Breast epithelium (tissue), 4 donors: ENCODE measurements at regions not wholly inside any gene's neighbourhood (a gene's known extent, or its start where the extent isn't known, plus 50 kb on each side); places are given as distances from the start of the nearest gene placed in this dataset.

Source experiments
- DNase-seq, 2 donors: peaks; one replicate each; pipeline ENCODE4 v3.0.0-alpha.2; 2019; ENCODE audit warnings: low spot score in 2 of 2
- H3K27ac ChIP-seq, 2 donors: fragments of 200-600 bp; sonication (generic) in 1 of 2; one replicate each; pipeline ENCODE4 v1.5.1; 2016 to 2019; ENCODE audit warnings: mild to moderate bottlenecking in 1 of 2
- H3K27me3 ChIP-seq, 2 donors: fragments of 200-600 bp; sonication (generic) in 1 of 2; one replicate each; pipeline versions ENCODE4 v1.5.1 to v1.6.0; 2017 to 2019; ENCODE audit warnings: control low read depth in 1 of 2, mild to moderate bottlenecking in 1 of 2
- H3K36me3 ChIP-seq: fragments of 200-600 bp; one replicate; pipeline ENCODE4 v1.5.1; 2019
- H3K4me1 ChIP-seq, 2 donors: fragments of 200-600 bp; sonication (generic); one replicate each; pipeline ENCODE4 v1.5.1; 2016 to 2019; ENCODE audit warnings: control low read depth in 1 of 2
- H3K4me3 ChIP-seq, 3 donors: fragments of 200-600 bp; sonication (generic); 1 replicate in 2 of 3; 2 replicates in 1 of 3; pipeline ENCODE4 v1.5.1; 2016 to 2019; ENCODE audit warnings: mild to moderate bottlenecking in 3 of 3, moderate library complexity in 2 of 3
- H3K9me3 ChIP-seq, 2 donors: fragments of 200-600 bp; sonication (generic) in 1 of 2; one replicate each; pipeline ENCODE4 v1.5.1; 2016 to 2019; ENCODE audit warnings: control low read depth in 1 of 2
- CTCF ChIP-seq, 3 donors: fragments of 450-650 bp; IDR thresholded peaks; one replicate each; pipeline ENCODE4 v1.5.1; 2016 to 2017; ENCODE audit warnings: antibody characterized with exemption in 3 of 3, mild to moderate bottlenecking in 3 of 3, moderate library complexity in 3 of 3
- POLR2A ChIP-seq: fragments of 450-650 bp; IDR thresholded peaks from one replicate; pipeline ENCODE4 v1.6.1; 2016; ENCODE audit warnings: antibody characterized with exemption, mild to moderate bottlenecking, moderate library complexity
- POLR2AphosphoS5 ChIP-seq, 3 donors: sonication (generic); formaldehyde crosslinking; IDR thresholded peaks; one replicate each; pipeline ENCODE4 v1.6.1; 2017; ENCODE audit warnings: antibody characterized with exemption in 3 of 3
- intact Hi-C: fragments of 100-400 bp; cut with DNase I; formaldehyde crosslinking; loops from one replicate; pipeline ENCODE4 v1.15.1; 2023; ENCODE audit warnings: low total_unique reads

DNA sequence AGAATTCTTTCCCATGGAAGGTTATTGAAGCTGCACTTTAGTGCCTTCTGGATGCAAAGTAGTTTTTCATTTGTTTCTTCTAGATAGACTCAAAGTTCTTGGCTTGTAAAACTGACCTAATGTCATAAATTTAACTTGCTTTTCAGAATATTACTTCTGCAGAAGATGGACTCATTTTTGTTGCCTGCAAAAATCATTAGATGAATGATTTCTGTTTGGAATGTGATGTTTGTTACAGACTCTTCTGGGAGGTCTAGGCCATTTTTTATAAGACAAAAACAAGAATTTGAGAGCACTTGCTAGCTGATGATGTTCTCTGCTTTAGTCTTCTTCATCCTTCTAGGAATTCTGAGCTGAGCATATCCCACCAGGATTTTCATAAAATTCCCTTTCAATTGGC is 308.6 kb upstream of the GIMD1 start:
- Histone ChIP-seq H3K27ac (no peak overlapping the region), H3K36me3 (no peaks in the 10 kb centered on the region), H3K27me3 (no peaks in the 10 kb centered on the region), H3K9me3 (peaks cover 0 to 5% of the 10 kb centered on the region in 2 donors), H3K4me3 (no peak overlapping the region), H3K4me1 (no peaks in the 10 kb centered on the region)
- DNase-seq: no peak
- intact Hi-C loops: no loop called here
- TF ChIP-seq POLR2AphosphoS5 (IDR thresholded peaks at IDR 0.05): no peak
- no peak for TF ChIP-seq POLR2A
- TF ChIP-seq CTCF (IDR thresholded peaks at IDR 0.05): no peak

- no peaks in the 10 kb centered on the region for H3K36me3 ChIP-seq
- no peak for DNase-seq
- intact Hi-C loops: no loop called here
- H3K9me3 ChIP-seq: peaks cover 0 to 5% of the 10 kb centered on the region in 2 donors
- no peaks in the 10 kb centered on the region for H3K4me1 ChIP-seq
- no peaks in the 10 kb centered on the region for H3K27me3 ChIP-seq
- no peak overlapping the region for H3K4me3 ChIP-seq
- no peak overlapping the region for H3K27ac ChIP-seq
- TF ChIP-seq POLR2AphosphoS5 (IDR thresholded peaks at IDR 0.05) (no peak), CTCF (IDR thresholded peaks at IDR 0.05) (no peak), POLR2A (no peak)
Observed at GRCh38 chr4:106676173-106676921, 307.8 kb upstream of the GIMD1 start.

DNA sequence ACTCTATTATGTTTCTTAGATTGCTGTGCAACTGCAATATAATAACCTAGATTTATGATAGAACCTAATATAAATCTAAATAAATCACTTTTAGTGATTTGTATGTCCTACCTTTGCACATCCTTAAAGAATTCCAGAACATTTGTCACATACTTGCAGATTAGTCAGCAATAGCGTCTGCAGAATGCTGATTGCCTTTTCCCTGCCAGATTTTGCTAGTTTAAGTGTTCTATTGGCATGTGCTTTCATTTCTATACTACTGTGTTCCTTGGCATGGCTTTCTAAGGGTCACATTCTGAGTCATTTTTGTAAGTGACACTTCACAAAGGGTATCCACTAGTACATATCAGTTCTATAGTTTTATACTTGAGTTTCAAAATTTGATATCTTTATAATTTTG is 303.1 kb upstream of the GIMD1 start:
- Histone ChIP-seq H3K4me3 (no peak overlapping the region), H3K9me3 (peaks cover 0 to 5% of the 10 kb centered on the region in 2 donors), H3K27me3 (no peaks in the 10 kb centered on the region), H3K4me1 (no peaks in the 10 kb centered on the region), H3K36me3 (no peaks in the 10 kb centered on the region), H3K27ac (no peak overlapping the region)
- no peak for DNase-seq
- intact Hi-C loops: no loop called here
- TF ChIP-seq POLR2AphosphoS5 (IDR thresholded peaks at IDR 0.05): no peak
- no peak for TF ChIP-seq CTCF (IDR thresholded peaks at IDR 0.05)
- TF ChIP-seq POLR2A: no peak

DNA sequence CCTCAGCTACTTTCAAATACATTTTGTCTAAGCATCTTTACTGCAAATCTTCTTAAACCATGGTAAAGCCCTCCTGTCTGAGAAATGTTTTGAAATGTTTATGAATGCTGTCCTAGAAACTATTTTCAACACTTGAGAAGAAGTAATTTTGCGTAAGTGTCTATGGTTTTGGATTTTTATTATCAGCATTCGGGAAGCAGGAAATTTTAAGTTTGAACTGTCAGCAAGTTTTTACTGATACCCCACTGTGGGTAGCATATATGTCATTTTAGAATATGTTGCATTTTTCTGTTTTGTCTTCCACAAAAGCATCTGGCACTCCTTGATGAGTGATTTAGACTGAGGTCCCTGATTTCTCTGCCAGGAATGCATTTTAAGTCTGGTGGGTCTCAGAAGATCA is 302.4 kb upstream of the GIMD1 start:
- no peak overlapping the region for H3K4me3 ChIP-seq
- H3K27me3 ChIP-seq: no peaks in the 10 kb centered on the region

DNA sequence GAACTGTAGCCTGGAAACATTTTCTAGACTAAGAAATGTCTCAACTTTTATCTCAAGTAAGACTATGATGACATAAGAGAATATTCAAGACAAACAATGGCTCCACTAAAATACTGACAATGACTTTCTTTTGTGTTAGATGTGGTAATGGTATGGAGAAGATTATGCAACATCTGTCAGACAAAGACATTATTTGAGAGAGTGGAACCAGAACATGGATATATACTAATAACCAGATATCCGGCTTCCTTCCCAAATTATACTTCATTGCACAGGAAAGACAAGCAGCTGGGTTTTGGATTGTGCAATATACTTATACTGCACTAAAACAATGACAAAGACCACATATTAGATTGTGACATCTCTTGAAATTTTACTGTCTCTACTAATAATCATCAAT is 290.8 kb upstream of the GIMD1 start:
- Histone ChIP-seq H3K36me3 (no peaks in the 10 kb centered on the region), H3K9me3 (no peaks in the 10 kb centered on the region), H3K4me1 (no peaks in the 10 kb centered on the region), H3K27me3 (no peaks in the 10 kb centered on the region), H3K4me3 (no peak overlapping the region), H3K27ac (no peak overlapping the region)
- no peak for DNase-seq
- intact Hi-C loops: no loop called here
- TF ChIP-seq POLR2A: no peak
- TF ChIP-seq POLR2AphosphoS5 (IDR thresholded peaks at IDR 0.05): no peak
- no peak for TF ChIP-seq CTCF (IDR thresholded peaks at IDR 0.05)

More for the DNA sequence above, 302.4 kb upstream of the GIMD1 start:
- no peak for DNase-seq
- intact Hi-C loops: no loop called here
- no peak overlapping the region for H3K27ac ChIP-seq
- peaks cover 0 to 5% of the 10 kb centered on the region in 2 donors for H3K9me3 ChIP-seq
- TF ChIP-seq CTCF (IDR thresholded peaks at IDR 0.05): no peak
- no peaks in the 10 kb centered on the region for H3K4me1 ChIP-seq
- no peaks in the 10 kb centered on the region for H3K36me3 ChIP-seq
